ENCODE measurements at regions not wholly inside any gene's neighbourhood (a gene's known extent, or its start where the extent isn't known, plus 50 kb on each side); places are given as distances from the start of the nearest gene placed in this dataset.

DNA sequence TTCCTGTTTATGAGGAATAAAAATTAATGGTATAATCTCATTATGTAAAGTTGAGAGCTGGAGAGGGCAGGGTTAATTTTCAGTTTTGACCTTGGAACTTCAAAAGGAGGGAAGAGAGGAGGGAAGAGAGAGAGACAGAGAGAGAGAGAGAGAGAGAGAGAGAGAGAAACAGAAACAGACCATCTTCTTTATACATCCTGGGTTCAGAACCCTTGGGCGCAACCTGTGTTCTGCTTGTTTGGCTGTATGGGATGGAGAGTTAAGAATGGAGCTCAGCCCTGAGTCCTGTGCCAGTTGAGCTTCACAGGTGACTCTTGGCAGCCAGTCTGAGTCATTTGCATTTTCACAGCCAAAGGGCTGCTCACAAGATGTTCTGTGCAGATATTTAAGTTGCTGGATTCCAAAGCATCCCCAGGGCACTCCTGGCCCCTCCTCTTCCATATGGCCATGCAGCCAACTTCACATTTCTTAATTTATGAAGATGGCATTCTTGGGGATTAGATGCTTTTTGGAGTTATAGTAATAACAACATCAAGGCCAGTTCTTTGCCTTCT is 143.5 kb downstream of the CARTPT start:
- peaks cover 13% of the 10 kb centered on the region for H3K4me1 Mint-ChIP-seq (ENCODE audit: unreplicated experiment)
- peaks cover 10% of the 10 kb centered on the region for H3K36me3 Mint-ChIP-seq (ENCODE audit: low read depth, unreplicated experiment)
- peaks cover 4% of the 10 kb centered on the region for H3K9me3 Mint-ChIP-seq (ENCODE audit: unreplicated experiment)
- peaks cover 4% of the 10 kb centered on the region for H3K27me3 Mint-ChIP-seq (ENCODE audit: unreplicated experiment)
- no peak overlapping the region for H3K27ac Mint-ChIP-seq (ENCODE audit: unreplicated experiment)
- no peak for DNase-seq (ENCODE audit: low spot score)
- no peak for TF ChIP-seq CTCF (IDR thresholded peaks at IDR 0.05; ENCODE audit: unreplicated experiment)
- H3K4me3 Mint-ChIP-seq (ENCODE audit: unreplicated experiment): no peak overlapping the region

- DNase-seq (ENCODE audit: low spot score): no peak
Observed at GRCh38 chr5:71864730-71865601, 145.9 kb downstream of the CARTPT start.

GRCh38 chr5:71865665-71866320 is 146.7 kb downstream of the CARTPT start:
- no peak overlapping the region for H3K27ac Mint-ChIP-seq (ENCODE audit: unreplicated experiment)
- no peaks in the 10 kb centered on the region for H3K9me3 Mint-ChIP-seq (ENCODE audit: unreplicated experiment)
- DNase-seq (ENCODE audit: low spot score): no peak
- no peak overlapping the region for H3K4me3 Mint-ChIP-seq (ENCODE audit: unreplicated experiment)
- H3K36me3 Mint-ChIP-seq (ENCODE audit: low read depth, unreplicated experiment): peaks cover 6% of the 10 kb centered on the region
- H3K4me1 Mint-ChIP-seq (ENCODE audit: unreplicated experiment): peaks cover 4% of the 10 kb centered on the region
- TF ChIP-seq CTCF (IDR thresholded peaks at IDR 0.05; ENCODE audit: unreplicated experiment): no peak
- H3K27me3 Mint-ChIP-seq (ENCODE audit: unreplicated experiment): peaks cover 1% of the 10 kb centered on the region

More at GRCh38 chr5:71864730-71865601, 145.9 kb downstream of the CARTPT start:
- Mint-ChIP-seq H3K36me3 (ENCODE audit: low read depth, unreplicated experiment) (peaks cover 6% of the 10 kb centered on the region), H3K4me3 (ENCODE audit: unreplicated experiment) (no peak overlapping the region), H3K4me1 (ENCODE audit: unreplicated experiment) (peaks cover 7% of the 10 kb centered on the region), H3K27me3 (ENCODE audit: unreplicated experiment) (peaks cover 4% of the 10 kb centered on the region), H3K9me3 (ENCODE audit: unreplicated experiment) (no peaks in the 10 kb centered on the region), H3K27ac (ENCODE audit: unreplicated experiment) (no peak overlapping the region)
- no peak for TF ChIP-seq CTCF (IDR thresholded peaks at IDR 0.05; ENCODE audit: unreplicated experiment)

DNA sequence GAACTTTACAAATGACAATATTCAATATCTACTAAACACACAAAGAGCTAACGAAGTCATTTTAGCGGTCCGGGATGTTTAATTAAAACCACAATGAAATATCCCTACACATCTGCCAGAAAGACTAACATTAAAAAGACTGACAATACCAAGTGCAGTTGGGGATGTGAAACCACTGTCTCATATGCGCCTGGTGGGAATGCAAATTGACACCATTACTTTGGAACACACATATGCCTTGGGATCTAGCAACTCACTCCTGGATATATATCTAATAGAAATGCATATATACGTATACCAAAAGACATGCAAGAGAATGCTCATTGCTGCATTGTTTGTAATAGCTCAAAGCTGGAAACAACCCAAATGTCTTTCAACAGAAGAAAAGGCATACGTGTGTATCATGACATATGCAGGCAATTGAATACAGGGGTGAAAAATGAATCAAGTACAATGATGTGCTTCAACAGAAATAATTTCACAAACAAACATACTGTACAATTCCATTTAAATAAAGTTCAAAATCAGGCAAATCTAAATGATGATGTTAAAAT is 153.3 kb downstream of the CARTPT start:
- H3K27me3 Mint-ChIP-seq (ENCODE audit: unreplicated experiment): peaks cover 1% of the 10 kb centered on the region
- no peaks in the 10 kb centered on the region for H3K4me1 Mint-ChIP-seq (ENCODE audit: unreplicated experiment)
- no peaks in the 10 kb centered on the region for H3K9me3 Mint-ChIP-seq (ENCODE audit: unreplicated experiment)
- DNase-seq (ENCODE audit: low spot score): no peak
- TF ChIP-seq CTCF (IDR thresholded peaks at IDR 0.05; ENCODE audit: unreplicated experiment): no peak
- no peak overlapping the region for H3K4me3 Mint-ChIP-seq (ENCODE audit: unreplicated experiment)
- H3K27ac Mint-ChIP-seq (ENCODE audit: unreplicated experiment): no peak overlapping the region
- H3K36me3 Mint-ChIP-seq (ENCODE audit: low read depth, unreplicated experiment): no peaks in the 10 kb centered on the region
